ENCODE measurements at regions not wholly inside any gene's neighbourhood (a gene's known extent, or its start where the extent isn't known, plus 50 kb on each side); places are given as distances from the start of the nearest gene placed in this dataset.
"Not testable (repeated sequence)": the region's sequence is repeated elsewhere in the genome, so short reads cannot be mapped to it uniquely, and the experiment has no call there.

- H3K27me3 ChIP-seq (ENCODE audit: control insufficient read depth, insufficient read depth, low read length), result no peaks in the 10 kb centered on the region
- no peaks in the 10 kb centered on the region for H3K4me1 ChIP-seq (ENCODE audit: control insufficient read depth, insufficient read depth, low read length)
- H3K36me3 ChIP-seq (ENCODE audit: control insufficient read depth, insufficient read depth, low read length), result no peaks in the 10 kb centered on the region
- H3K9ac ChIP-seq (ENCODE audit: low read length), result no peak overlapping the region
- no peak overlapping the region for H3K27ac ChIP-seq (ENCODE audit: low read depth, low read length)
- H3K9me3 ChIP-seq (ENCODE audit: control insufficient read depth, insufficient read depth, low read depth, low read length), result peaks cover 10% of the 10 kb centered on the region
- H3K4me3 ChIP-seq (ENCODE audit: low read depth, low read length), result no peak overlapping the region
Measured at GRCh38 chr10:17538941-17539340, 78.2 kb downstream of the HACD1 start.

- Histone ChIP-seq H3K27me3 (ENCODE audit: control insufficient read depth, insufficient read depth, low read length) (no peaks in the 10 kb centered on the region), H3K36me3 (ENCODE audit: control insufficient read depth, insufficient read depth, low read length) (no peaks in the 10 kb centered on the region)
Measured at GRCh38 chr10:17537281-17537680, 79.9 kb downstream of the HACD1 start.

DNA sequence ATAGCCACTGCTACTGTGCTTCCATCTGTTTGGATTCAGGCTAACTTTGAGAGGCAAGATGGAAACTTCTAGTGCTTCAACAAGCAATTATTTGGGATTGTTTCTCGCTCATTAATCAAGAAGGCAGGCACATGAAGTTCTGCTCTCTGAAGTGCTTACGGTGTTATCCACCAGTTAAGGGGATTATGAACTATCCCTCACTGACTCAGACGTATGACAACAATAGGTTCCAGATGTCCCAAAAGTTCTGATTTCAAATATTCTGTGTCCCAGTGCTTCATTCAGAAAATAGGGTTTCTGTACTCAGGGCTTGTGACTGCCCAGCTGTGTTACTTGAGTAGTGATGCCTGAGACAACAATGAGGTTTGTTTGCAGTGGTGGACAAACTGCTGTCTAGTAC, 81.0 kb downstream of the HACD1 start:
- no peak overlapping the region for H3K27ac ChIP-seq (ENCODE audit: low read depth, low read length)

More at GRCh38 chr10:17537281-17537680, 79.9 kb downstream of the HACD1 start:
- Histone ChIP-seq H3K9ac (ENCODE audit: low read length) (no peak overlapping the region), H3K4me3 (ENCODE audit: low read depth, low read length) (no peak overlapping the region), H3K27ac (ENCODE audit: low read depth, low read length) (no peak overlapping the region), H3K4me1 (ENCODE audit: control insufficient read depth, insufficient read depth, low read length) (no peaks in the 10 kb centered on the region), H3K9me3 (ENCODE audit: control insufficient read depth, insufficient read depth, low read depth, low read length) (0 out of 2 replicates have a peak, but pooled peaks cover 5% of the 10 kb centered on the region)

GRCh38 chr10:17533731-17534130, 79.3 kb upstream of the ST8SIA6 start:
- no peak overlapping the region for H3K9ac ChIP-seq (ENCODE audit: low read length)
- H3K9me3 ChIP-seq (ENCODE audit: control insufficient read depth, insufficient read depth, low read depth, low read length), result 0 out of 2 replicates have a peak, but pooled peaks cover 5% of the 10 kb centered on the region
- no peaks in the 10 kb centered on the region for H3K27me3 ChIP-seq (ENCODE audit: control insufficient read depth, insufficient read depth, low read length)
- no peak overlapping the region for H3K4me3 ChIP-seq (ENCODE audit: low read depth, low read length)
- H3K4me1 ChIP-seq (ENCODE audit: control insufficient read depth, insufficient read depth, low read length), result no peaks in the 10 kb centered on the region; the same call in 1 of the 2 replicates
- no peaks in the 10 kb centered on the region for H3K36me3 ChIP-seq (ENCODE audit: control insufficient read depth, insufficient read depth, low read length)
- no peak overlapping the region for H3K27ac ChIP-seq (ENCODE audit: low read depth, low read length)

More for the DNA sequence above, 81.0 kb downstream of the HACD1 start:
- 0 out of 2 replicates have a peak, but pooled peaks cover 5% of the 10 kb centered on the region for H3K9me3 ChIP-seq (ENCODE audit: control insufficient read depth, insufficient read depth, low read depth, low read length)
- no peak overlapping the region for H3K9ac ChIP-seq (ENCODE audit: low read length)
- no peak overlapping the region for H3K4me3 ChIP-seq (ENCODE audit: low read depth, low read length)
- H3K4me1 ChIP-seq (ENCODE audit: control insufficient read depth, insufficient read depth, low read length), result no peaks in the 10 kb centered on the region
- no peaks in the 10 kb centered on the region for H3K27me3 ChIP-seq (ENCODE audit: control insufficient read depth, insufficient read depth, low read length)
- H3K36me3 ChIP-seq (ENCODE audit: control insufficient read depth, insufficient read depth, low read length), result no peaks in the 10 kb centered on the region

GRCh38 chr10:17528306-17528862, 74.0 kb upstream of the ST8SIA6 start:
- H3K4me1 ChIP-seq (ENCODE audit: control insufficient read depth, insufficient read depth, low read length), result peaks cover 13% of the 10 kb centered on the region
- H3K9me3 ChIP-seq (ENCODE audit: control insufficient read depth, insufficient read depth, low read depth, low read length), result 0 out of 2 replicates have a peak, but pooled peaks cover 1% of the 10 kb centered on the region
- H3K9ac ChIP-seq (ENCODE audit: low read length), result no peak overlapping the region
- H3K4me3 ChIP-seq (ENCODE audit: low read depth, low read length), result no peak overlapping the region
- H3K27ac ChIP-seq (ENCODE audit: low read depth, low read length), result no peak overlapping the region
- H3K36me3 ChIP-seq (ENCODE audit: control insufficient read depth, insufficient read depth, low read length), result no peaks in the 10 kb centered on the region
- H3K27me3 ChIP-seq (ENCODE audit: control insufficient read depth, insufficient read depth, low read length), result no peaks in the 10 kb centered on the region

DNA sequence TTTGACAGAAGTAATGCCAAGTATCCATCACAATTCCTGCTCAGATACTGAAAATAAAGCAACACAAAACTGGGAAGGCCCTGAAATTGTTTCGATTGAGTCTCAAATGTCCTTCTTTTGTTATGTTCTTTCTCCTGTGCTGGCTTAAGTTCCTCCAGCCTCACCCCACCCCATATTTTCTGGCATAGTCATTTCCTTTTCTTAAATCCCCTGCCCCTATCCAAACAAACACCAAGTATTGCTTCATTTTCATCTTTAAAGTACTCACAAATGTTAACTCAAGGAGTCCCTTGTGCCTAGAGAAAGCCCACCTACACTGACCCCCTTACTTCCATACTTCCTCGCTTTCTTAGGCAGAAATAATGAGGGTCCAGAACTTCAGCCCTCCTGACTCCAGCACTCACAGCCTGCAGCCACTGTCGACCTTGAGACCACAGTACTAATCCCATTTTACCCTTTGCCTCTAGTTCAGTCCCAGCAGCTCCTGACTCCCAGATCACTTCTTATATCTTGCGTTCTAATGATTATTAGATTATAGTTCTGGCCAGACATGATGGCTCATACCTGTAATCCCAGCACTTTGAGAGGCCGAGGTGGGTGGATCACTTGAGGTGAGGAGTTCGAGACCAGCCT, 73.2 kb upstream of the ST8SIA6 start:
- Histone ChIP-seq H3K9me3 (ENCODE audit: control insufficient read depth, insufficient read depth, low read depth, low read length) (0 out of 2 replicates have a peak, but pooled peaks cover 2% of the 10 kb centered on the region), H3K27me3 (ENCODE audit: control insufficient read depth, insufficient read depth, low read length) (no peaks in the 10 kb centered on the region), H3K4me1 (ENCODE audit: control insufficient read depth, insufficient read depth, low read length) (peaks cover 13% of the 10 kb centered on the region), H3K27ac (ENCODE audit: low read depth, low read length) (peak overlapping the region; percentile 16; the same call in 1 of the 2 replicates), H3K9ac (ENCODE audit: low read length) (no peak overlapping the region), H3K36me3 (ENCODE audit: control insufficient read depth, insufficient read depth, low read length) (no peaks in the 10 kb centered on the region), H3K4me3 (ENCODE audit: low read depth, low read length) (no peak overlapping the region)

DNA sequence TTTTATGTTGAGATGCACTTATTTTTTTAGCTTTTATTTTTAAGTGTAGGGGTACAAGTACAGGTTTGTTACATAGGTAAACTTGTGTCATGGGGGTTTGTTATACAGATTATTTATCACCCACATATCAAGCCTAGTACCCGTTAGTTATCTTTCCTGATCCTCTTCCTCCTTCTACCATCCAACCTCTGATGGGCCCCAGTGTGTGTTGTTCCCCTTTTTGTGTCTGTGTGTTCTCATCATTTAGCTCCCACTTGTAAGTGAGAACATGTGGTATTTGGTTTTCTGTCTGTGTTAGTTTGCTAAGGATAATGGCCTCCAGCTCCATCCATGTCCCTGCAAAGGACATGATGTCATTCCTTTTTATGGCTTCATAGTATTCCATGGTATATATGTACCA, 72.2 kb upstream of the ST8SIA6 start:
- not testable (repeated sequence) for H3K27me3 ChIP-seq (ENCODE audit: control insufficient read depth, insufficient read depth, low read length); H3K4me3 ChIP-seq (ENCODE audit: low read depth, low read length); H3K36me3 ChIP-seq (ENCODE audit: control insufficient read depth, insufficient read depth, low read length); H3K9me3 ChIP-seq (ENCODE audit: control insufficient read depth, insufficient read depth, low read depth, low read length); H3K27ac ChIP-seq (ENCODE audit: low read depth, low read length); H3K9ac ChIP-seq (ENCODE audit: low read length)
- H3K4me1 ChIP-seq (ENCODE audit: control insufficient read depth, insufficient read depth, low read length), result peaks cover 13% of the 10 kb centered on the region

- Histone ChIP-seq H3K9ac (ENCODE audit: low read length) (no peak overlapping the region), H3K9me3 (ENCODE audit: control insufficient read depth, insufficient read depth, low read depth, low read length) (peaks cover 2% of the 10 kb centered on the region; the same call in 1 of the 2 replicates)
Measured at GRCh38 chr10:17523917-17524316, 69.5 kb upstream of the ST8SIA6 start.

GRCh38 chr10:17523246-17523753, 68.9 kb upstream of the ST8SIA6 start:
- Histone ChIP-seq H3K27me3 (ENCODE audit: control insufficient read depth, insufficient read depth, low read length) (no peaks in the 10 kb centered on the region), H3K4me3 (ENCODE audit: low read depth, low read length) (no peak overlapping the region), H3K9ac (ENCODE audit: low read length) (no peak overlapping the region), H3K36me3 (ENCODE audit: control insufficient read depth, insufficient read depth, low read length) (no peaks in the 10 kb centered on the region), H3K9me3 (ENCODE audit: control insufficient read depth, insufficient read depth, low read depth, low read length) (peaks cover 2% of the 10 kb centered on the region; the same call in 1 of the 2 replicates), H3K4me1 (ENCODE audit: control insufficient read depth, insufficient read depth, low read length) (peaks cover 10% of the 10 kb centered on the region), H3K27ac (ENCODE audit: low read depth, low read length) (no peak overlapping the region)

More at GRCh38 chr10:17523917-17524316, 69.5 kb upstream of the ST8SIA6 start:
- Histone ChIP-seq H3K36me3 (ENCODE audit: control insufficient read depth, insufficient read depth, low read length) (no peaks in the 10 kb centered on the region), H3K4me1 (ENCODE audit: control insufficient read depth, insufficient read depth, low read length) (peaks cover 13% of the 10 kb centered on the region), H3K27me3 (ENCODE audit: control insufficient read depth, insufficient read depth, low read length) (no peaks in the 10 kb centered on the region), H3K4me3 (ENCODE audit: low read depth, low read length) (no peak overlapping the region), H3K27ac (ENCODE audit: low read depth, low read length) (no peak overlapping the region)

DNA sequence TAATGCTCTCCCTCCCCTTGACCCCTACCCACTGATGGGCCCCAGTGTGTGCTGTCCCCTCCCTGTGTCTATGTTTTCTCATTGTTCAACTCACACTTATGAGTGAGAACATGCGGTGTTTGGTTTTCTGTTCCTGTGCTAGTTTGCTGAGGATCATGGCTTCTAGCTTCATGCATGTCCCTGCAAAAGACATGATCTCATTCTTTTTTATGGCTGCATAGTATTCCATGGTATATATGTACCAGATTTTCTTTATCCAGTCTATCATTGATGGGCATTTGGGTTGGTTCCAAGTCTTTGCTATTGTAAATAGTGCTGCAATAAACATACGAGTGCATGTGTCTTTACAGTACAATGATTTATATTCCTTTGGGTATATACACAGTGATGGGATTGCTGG, 67.9 kb upstream of the ST8SIA6 start:
- not testable (repeated sequence) for H3K27ac ChIP-seq (ENCODE audit: low read depth, low read length); H3K4me1 ChIP-seq (ENCODE audit: control insufficient read depth, insufficient read depth, low read length); H3K27me3 ChIP-seq (ENCODE audit: control insufficient read depth, insufficient read depth, low read length); H3K9ac ChIP-seq (ENCODE audit: low read length); H3K36me3 ChIP-seq (ENCODE audit: control insufficient read depth, insufficient read depth, low read length); H3K9me3 ChIP-seq (ENCODE audit: control insufficient read depth, insufficient read depth, low read depth, low read length); H3K4me3 ChIP-seq (ENCODE audit: low read depth, low read length)

DNA sequence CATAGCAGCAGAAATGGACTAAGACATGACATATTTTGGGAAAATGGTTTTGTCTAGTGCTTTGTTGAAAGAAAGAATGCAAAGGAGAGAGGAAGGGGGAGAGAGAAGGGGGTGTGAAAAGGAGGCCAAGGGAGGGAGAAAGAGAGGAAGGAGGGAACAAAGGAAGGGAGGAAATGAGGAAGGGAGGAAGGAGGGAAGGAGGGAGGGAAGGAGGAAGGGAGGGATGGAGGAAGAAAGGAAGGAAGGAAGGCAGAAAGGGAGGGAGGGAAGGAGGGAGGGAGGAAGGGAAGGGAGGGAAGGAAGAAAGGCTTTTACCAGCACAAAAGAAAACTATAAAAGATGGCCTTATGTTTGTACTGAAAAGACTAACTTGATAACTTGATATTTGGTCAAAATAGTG, 65.1 kb upstream of the ST8SIA6 start:
- no peak overlapping the region for H3K9ac ChIP-seq (ENCODE audit: low read length)
- no peaks in the 10 kb centered on the region for H3K4me1 ChIP-seq (ENCODE audit: control insufficient read depth, insufficient read depth, low read length)
- H3K27me3 ChIP-seq (ENCODE audit: control insufficient read depth, insufficient read depth, low read length), result no peaks in the 10 kb centered on the region
- no peak overlapping the region for H3K4me3 ChIP-seq (ENCODE audit: low read depth, low read length)
- H3K9me3 ChIP-seq (ENCODE audit: control insufficient read depth, insufficient read depth, low read depth, low read length), result peaks cover 10% of the 10 kb centered on the region
- no peaks in the 10 kb centered on the region for H3K36me3 ChIP-seq (ENCODE audit: control insufficient read depth, insufficient read depth, low read length)
- H3K27ac ChIP-seq (ENCODE audit: low read depth, low read length), result no peak overlapping the region
